Activated CD4-positive, alpha-beta T cell treated with anti-CD3 and anti-CD28 coated beads, Interleukin-2, amount 50 U/mL, for 16 hours (primary cell): ENCODE measurements at regions not wholly inside any gene's neighbourhood (a gene's known extent, or its start where the extent isn't known, plus 50 kb on each side); places are given as distances from the start of the nearest gene placed in this dataset.
A peak's percentile ranks its signal among the peaks of the same experiment; 100 is the strongest.

ENCODE experiments used
- DNase-seq: peaks from one replicate; pipeline ENCODE4 v3.0.0-alpha.2; 2020

DNA sequence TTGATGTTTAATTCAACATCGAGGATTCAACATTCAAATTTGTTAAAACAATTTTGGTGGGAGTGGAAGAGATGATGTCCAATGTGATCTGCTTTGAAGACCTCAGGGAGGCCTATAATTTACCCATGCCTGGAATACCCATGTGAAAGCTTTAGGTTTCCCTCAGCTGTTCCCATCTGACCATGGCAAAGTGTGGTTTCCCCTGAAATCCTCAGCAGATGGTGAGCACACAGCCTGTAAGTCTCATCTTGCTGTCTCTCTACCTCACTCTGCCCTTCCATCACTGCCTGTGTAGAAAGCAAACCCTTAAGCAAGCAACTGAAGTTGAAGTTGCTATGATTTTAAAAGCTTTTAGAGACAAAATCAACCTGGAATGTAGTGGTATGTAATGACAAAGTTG is 80.1 kb upstream of the ATF3 start:
- no peak for DNase-seq

DNA sequence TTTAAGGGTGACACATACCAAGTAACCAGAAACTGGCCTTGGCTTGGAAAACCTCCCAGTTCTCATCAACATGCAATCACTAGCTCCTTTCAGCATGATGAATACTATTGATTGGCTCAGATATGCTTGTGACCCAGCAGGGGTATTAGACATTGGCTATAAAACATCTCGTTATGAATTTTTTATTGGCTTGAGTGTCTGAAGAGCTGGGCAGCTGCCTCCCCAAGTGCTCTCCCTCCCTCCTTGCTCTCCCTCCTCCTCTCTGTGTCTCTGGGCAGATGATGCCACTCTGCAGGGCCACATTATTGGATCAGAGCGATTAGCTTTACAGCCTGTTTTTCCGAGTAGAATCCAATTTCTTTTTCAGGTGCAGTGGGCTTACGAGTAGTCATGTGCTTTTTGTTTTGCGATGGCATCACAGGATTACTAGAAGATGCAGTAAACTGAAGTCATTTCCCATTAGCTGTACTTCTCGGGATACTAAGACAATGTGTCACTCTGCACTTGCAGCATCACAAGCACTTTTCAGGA is 79.3 kb upstream of the ATF3 start:
- DNase-seq, result no peak

DNA sequence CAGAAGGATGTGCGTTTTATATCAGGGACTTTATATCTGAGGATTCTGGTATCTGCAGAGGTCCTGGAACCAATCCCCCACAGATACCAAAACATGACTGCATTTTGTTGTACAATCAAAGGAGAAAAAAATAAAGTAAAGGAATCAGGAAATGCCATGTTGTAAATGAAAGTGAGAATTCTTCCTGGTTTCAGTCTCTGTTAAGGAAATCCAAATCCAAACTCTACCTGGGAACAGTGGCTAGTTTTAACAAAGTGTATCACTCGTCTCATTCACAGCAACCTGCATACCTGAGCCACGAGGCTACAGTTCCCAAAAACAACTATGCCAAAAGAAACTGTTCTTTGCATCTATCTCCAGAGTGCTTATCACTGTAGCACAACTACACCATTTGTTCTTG is 77.3 kb upstream of the ATF3 start:
- DNase-seq, result no peak

DNA sequence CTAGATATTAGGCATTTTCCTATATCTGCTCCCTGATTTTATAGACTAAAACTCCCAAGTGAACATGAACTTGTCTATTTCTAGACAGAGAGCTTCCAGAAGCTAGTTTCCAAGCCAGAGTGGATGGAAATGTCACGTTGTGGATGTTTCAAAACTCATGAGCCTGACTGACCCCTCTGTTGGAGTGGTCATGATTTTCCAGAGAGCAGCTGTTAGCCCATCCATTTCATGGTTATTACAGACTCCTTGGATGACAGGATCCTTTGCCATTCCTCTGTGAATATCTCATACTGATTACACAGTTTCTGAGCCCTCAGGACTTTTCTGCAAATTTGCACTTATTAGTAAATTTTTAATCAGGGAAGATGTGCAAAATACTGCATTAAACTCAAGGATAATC is 76.8 kb upstream of the ATF3 start:
- DNase-seq, result no peak

DNA sequence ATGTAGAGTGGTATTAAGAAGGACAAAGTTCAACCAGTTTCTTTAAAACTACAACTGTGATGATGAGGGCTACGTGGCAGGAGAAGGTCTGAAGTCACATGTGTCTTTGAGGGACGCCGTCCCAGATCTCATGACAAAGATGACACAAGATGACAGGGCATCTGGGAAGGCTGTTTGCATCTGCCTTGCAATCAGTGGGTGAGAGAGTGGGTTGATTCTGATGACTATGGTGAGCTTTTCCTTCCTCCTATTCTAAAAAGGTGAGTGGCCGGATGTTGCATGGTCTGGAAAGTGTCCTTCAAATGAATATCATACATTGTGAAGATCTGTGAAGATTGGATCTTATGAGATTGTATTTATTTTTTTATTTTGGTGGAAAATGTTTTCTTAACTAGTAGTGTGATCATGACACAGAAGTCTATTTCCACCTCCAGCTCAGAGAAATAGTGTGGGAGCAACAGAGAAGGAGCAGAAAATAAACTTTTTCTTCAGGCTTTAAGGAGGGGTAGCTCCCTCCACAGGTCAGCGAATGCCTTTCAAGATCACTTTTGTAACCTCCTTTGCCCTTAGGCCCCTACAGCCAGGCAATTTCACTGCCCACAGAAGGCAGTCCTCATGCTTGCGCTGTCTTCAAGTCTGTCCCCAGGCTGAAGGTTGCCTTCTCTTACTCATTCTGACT is 76.0 kb upstream of the ATF3 start:
- DNase-seq, result no peak

DNA sequence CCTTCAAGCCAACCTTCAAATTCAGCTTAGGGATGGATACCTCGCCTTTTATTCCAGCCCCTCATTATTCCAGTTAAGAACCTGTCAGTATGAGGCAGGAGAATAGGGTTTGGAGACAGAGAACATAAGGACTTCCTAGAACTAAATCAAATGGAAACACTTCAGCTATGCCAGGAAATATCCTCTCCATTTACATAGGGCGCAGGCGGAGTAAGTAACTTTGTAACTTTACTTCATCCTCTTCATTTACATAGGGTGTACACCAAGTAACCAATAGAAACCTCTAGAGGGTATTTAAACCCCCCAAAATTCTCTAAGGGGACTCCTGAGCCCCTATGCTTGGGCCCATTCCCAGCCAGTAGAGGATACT is 75.4 kb upstream of the ATF3 start:
- no peak for DNase-seq

DNA sequence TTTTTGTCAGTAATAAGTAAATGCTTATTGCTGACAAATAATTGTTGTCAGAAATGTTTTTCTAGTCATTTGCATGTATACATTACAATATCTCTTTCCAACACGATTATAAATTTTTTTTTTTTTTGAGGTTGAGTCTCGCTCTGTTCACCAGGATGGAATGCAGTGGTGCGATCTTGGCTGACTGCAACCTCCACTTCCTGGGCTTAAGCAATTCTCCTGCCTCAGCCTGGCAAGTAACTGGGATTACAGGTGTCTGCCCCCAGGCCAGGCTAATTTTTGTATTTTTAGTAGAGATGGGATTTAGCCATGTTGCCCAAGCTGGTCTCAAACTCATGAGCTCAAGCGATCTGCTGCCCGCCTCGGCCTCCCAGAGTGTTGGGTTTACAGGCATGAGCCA is 72.0 kb upstream of the ATF3 start:
- DNase-seq, result no peak

DNA sequence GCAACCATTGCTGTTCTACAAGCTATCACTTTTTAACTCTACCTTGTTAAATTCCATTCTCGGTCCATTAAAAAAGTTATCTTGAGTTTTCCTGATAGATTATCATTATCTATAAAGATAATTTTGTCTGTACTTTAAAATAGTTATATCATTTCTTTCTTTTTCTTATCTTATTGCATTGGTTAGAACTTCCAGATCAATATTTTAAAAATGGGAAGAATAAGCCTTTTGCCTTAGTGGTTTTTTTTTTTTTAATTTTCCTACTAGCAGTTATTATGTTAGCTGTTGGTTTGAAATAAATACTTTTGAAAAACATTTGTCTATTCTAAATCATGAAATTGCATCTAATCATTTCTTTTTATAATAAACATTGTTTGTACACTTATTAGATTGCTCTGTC is 71.0 kb upstream of the ATF3 start:
- no peak for DNase-seq

DNA sequence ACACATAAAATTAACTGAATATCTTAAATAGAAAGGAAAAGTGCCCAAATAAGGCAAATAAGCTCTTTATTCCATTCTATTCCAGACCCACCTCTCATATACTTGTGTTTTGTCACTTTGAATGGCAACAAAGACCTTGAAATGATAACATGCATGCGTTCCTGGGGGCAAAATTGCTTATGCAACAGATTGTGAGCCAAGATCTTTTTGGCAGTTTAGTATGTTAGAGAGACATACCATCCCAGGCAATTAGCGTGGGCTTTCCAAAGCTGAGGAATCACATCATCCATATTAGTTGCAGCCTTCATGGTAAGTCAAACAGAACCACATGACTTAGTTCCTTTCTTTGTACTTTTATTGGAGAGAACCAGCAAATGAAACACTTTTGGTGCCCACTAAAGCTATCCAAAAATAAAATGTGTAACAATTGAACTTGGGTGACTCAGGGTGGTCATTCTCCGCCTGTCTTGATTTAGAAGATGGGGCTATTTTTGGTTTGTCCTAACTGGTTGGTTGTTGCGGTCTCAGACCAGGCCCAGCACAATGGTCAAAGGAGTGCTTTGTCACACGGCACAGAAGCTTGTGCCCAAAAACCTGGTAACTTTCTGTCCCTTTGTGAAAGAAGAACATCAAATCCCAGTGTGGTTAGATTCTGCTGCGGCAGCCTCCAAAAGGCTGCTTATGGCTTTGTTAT is 68.7 kb upstream of the ATF3 start:
- no peak for DNase-seq

DNA sequence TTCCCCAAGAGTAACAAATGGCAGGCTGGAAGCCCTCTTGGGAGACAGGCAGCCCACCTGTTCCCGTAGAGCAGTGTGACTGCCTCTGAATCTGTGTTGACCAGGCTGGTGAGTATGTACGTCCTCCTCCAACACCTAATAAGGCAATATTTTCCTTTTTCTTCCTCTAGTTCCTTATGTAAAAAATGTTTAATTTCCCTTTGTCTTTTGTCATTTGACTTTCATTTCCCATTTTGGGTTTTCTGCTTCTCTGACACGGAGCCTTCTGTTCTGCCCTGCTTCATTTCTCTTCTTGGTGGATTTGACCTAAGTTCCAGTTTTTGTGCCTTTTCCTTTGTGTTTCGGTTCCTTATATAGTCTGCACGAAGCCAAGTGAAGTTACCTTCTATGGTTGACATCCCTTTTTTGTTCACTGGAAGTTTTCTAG is 65.8 kb upstream of the ATF3 start:
- DNase-seq, result no peak

DNA sequence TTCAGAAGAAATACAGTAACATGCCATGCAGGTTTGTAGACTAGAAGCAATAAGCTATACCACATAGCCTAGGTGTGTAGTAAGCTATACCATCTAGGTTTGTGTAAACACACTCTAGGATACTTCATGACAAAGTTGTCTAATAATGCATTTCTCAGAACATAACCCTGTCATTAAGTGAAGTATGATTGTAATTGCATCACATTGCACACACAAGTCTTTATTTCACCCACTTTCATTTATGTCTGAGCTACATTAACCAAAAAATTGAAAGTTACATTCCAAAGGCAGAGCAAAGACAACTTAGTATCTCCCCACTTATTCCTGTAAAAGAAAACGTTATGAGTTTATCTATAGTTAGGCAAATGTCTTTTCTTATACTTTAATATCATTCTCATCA is 64.5 kb upstream of the ATF3 start:
- DNase-seq, result no peak

DNA sequence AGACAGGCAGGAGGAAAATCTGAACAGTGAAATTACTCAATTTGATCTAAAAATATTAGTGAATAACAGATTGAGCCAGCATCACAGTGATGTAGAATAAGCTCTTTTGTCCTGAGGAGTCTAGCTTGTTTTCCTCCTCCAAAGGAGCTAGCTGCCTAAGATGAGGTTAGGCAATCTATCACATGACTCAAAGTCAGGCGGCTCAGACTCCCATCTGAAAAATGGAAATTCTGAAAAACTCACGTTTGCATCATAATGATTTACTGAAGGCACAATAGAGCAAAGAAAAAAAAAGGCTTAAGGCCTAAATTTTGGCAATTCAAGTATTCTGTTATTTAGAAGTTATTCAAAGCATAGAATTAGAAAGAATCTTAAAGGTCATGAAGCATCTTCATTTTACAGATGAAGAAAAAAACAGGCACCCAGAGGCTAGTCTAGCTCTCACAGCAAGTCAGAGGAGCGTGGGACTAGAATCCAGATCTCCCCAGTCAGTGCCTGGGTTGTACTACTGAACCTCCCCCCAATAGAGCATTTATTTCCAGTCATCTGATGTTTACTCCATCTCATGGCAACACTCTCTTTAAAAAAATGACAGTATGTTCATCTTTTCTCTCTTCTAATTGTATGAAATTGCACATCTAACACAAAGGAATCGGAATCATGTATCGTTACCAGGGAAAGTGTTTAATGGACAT is 62.5 kb upstream of the ATF3 start:
- no peak for DNase-seq

DNA sequence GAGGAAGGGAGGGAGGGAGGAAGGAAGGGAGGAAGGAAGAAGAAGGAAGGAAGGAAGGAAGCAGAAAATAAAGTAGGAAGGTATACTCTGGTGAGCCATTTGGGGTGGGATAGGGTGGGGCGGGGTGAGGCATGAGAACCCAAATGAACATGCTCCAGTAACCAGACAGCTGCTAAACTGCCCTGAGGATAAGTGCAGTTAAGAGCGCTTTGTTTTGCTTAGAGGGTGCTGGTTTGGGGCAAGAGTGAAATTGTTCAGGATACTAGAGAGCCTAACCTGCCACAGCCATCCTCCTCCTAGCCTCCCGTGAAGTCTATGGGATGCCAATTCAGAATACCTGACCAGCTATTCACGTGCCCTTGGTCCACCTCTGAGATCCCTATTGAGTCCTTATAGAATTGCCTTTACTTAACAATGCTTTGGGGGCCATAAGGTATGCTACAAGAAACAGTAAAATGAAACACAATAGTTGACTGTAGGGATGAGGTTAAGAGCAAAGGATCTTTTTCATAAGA is 59.0 kb upstream of the ATF3 start:
- no peak for DNase-seq

DNA sequence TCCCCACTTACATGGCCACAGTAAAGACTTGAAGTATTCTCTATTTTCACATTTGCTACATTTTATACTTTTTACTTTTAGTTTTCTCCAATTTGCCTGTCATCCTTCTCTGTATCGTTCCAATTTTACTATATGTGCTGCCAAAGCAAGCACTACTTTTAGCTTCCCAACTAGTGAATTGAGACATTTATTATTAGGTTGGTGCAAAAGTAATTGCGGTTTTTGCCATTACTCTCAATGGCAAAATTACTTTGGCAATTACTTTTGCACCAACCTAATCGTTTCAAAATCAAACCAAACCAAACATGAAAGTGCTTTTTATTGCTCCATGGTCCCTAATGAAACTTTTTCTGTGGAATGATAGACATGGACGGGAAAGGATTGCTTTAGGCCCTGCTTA is 56.6 kb upstream of the ATF3 start:
- no peak for DNase-seq

DNA sequence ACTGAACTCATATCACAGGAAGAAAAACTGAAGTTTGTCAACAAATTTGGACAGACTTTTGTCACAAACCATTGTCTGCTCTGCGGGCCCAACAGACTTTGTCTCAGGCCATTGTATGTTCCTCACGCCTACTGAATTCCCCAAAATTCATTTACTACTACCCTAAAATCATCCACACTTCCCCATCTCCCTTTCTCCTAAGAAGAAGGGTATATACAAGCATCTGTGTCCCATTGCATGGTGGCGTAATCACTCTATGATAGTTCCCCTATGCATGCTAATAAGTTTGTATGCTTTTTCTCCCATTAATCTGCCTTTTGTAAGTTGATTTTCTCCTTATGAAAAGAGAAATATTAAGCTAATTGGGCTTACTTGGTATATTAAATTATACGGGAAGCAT is 54.9 kb upstream of the ATF3 start:
- no peak for DNase-seq

DNA sequence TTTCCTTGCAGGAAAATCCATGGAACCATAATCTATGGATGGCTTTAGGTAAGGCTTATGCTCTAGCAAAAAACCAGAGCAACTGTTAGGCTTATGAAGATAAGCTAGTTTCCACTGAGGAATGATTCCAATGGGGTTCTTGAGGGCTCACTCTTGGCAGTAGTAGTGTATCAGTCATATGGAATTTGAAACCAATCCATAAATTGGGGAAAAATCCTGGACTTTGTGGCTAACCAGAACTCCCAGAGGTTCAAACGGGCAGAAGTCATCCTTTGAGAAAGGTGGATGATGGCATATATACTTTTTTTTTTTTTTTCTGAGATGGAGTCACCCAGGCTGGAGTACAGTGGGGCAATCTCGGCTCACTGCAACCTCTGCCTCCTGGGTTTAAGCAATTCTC is 54.2 kb upstream of the ATF3 start:
- no peak for DNase-seq

DNA sequence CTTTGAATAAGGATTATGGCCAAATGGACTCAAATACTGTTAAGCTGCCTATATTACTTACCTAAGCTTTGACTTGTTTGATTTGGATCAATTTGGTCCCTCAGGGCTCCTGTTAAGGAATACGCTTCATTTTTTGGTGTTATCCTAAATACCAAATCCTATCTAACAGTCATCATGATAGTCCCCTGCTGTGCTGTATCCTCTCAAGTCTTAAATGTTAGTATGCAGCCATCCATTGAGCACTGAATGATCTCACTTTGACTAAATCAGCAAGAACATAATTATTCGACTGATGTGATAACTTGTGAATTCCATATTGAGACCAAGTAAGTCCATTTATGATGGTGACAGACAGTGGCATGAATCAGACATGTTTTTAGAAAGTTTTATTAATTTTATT is 53.1 kb upstream of the ATF3 start:
- DNase-seq, result no peak

DNA sequence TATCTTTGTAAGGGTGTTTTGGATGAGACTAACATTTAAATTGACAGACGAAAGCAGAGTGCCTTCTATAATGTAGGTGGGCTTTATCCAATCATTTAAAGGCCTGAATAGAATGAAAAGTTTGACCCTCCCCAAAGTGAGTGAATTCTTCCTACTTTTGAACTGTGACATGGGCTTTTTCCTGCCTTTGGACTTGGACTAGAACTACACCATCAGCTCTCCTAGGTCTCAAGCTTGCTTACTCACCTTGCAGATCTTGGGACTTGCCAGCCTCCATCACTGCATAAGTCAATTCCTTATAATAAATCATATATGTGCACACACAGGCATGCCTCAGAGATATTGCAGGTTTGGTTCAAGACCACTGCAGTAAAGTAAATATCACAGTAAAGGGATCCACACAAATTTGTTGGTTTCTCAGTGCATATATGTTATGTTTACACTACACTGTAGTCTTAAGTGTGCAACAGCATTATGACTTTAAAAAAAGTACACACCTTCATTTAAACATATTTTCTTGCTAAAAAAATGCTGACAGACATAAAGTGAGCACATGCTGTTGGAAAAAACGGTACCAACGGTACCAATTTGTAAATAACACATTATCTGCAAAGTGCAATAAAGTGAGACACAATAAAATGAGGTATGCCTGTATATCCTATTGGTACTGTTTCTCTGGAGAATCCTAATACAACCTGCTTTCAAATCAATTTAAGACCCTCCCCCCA is 51.6 kb upstream of the ATF3 start:
- no peak for DNase-seq

DNA sequence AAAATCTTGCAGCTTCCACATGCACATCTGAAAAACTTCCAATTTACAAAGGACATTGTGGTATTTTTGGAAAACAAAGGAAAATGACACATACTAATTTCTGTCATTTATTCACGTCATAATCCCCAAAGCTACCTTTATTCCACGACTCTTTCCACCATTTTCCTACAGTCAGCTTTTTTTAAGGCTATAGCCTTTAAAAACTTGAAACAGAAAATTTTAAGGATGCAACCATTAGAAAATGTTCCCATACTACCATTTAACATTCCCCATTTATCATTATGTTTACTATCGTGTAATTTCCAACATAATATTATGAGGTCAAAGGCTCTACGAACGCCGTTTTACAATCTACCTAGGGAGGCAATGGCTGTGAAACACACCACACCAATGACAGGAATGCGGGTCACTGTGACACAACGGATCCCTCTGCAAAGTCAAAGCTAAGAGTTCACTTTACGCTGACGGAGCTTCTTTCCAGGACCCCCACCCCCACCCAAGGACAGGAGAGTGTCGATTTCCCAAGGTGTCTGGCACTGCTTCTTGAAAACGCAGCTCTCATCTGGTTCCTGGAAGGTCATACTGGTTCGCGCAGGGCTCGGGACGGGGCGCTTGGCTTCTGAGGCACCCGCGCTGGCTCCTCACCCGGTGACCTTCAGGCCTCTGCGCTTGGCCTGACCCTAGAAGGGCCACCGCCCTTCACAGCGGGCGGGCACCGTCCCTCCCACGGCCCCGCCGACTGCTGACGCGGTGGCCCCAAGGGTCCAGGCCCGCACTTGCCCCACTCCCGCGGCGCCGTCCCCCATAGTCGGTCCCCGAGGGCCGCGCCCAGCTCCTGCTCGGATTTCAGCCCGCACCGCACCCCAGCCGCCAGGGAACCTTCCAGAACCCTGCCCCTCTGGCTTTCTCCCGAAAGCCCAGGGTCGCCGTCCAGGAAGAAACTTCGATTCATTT is 50.5 kb upstream of the ATF3 start:
- no peak for DNase-seq

DNA sequence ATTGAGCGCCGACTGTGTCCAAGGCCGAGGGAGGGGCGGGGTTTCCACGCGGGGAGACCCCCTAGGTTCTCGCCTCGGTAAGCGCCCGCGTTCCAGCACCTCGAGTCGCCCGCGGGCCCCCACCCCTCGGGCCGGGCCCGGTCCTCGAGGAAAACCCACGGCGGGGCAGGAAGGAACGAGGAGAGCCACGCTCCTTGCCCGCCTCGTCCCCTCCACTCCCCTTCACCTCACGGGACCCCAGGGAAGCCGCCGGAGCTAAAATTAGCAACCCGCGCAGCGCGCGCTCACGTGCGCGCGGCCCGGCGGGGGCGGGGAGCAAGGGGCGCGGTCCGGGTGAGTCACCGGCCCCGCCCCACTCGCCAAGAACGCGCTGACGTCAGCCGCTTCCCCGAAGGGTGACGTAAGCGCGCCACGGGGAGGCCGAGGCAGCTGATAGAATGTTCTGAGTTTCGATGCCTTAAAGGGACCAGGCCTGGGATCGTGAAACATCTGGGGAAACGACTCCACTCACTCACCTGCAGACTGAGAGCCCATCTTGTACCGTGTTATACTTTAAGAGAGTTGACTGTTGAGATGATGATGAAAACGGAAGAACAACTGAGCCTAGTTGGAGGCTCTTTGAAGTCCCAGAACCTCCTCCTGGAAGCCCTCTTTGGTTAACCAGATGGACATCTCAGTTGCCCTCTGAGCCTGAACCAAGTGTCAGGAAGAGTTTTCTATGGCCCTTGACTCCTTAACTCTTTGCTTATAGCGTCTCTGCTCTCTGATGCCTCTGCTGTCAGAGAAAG is 49.7 kb upstream of the ATF3 start:
- peak; percentile 92 for DNase-seq
